GM12878 (cell line): ENCODE measurements at regions not wholly inside any gene's neighbourhood (a gene's known extent, or its start where the extent isn't known, plus 50 kb on each side); places are given as distances from the start of the nearest gene placed in this dataset.
"Not testable (repeated sequence)": the region's sequence is repeated elsewhere in the genome, so short reads cannot be mapped to it uniquely, and the experiment has no call there.

ENCODE experiments used
- ATAC-seq: fragments of 200-7000 bp; cut with Tn5 transposase; 3 replicates; pipeline ENCODE4 v1.9.1; 2020; ENCODE audit warnings: mild to moderate bottlenecking, moderate library complexity
- BruUV-seq: library from RNA; stranded (reverse); fragments of 400-500 nt; replicated peaks from 2 replicates; lab custom pipeline; 2021; lab: Mats Ljungman, UMichigan
- CTCF ChIA-PET: fragments of 300-600 bp; sonication (Branson Sonifier 250); formaldehyde crosslinking; extraction: SDS; loops from one replicate; lab custom pipeline; 2021; ENCODE audit warnings: inconsistent platforms; lab: Yijun Ruan, JAX
- POLR2A ChIA-PET: fragments of 350-600 bp; formaldehyde crosslinking; extraction: SDS; loops from one replicate; lab custom pipeline; 2021; ENCODE audit warnings: inconsistent platforms; lab: Charles Lee
- RAD21 ChIA-PET: fragments of 300-600 bp; sonication (Branson Sonifier 250); formaldehyde crosslinking; loops from one replicate; lab custom pipeline; 2023; ENCODE audit warnings: antibody characterized with exemption; ENCODE audit not compliant: unreplicated experiment; lab: Charles Lee
- SMC1A ChIA-PET: fragments of 300-600 bp; sonication (Branson Sonifier 250); formaldehyde crosslinking; loops from one replicate; lab custom pipeline; 2023; ENCODE audit not compliant: unreplicated experiment, uncharacterized antibody; lab: Charles Lee
- DNase-seq: peaks from one replicate; pipeline ENCODE4 v3.0.0-alpha.2; 2011; ENCODE audit warnings: low read depth, low spot score
- FAIRE-seq: peaks from 3 replicates; lab custom pipeline; 2011; peaks lifted over from hg19 to GRCh38; lab: Jason Lieb, UNC
- H2AFZ ChIP-seq: 2 replicates; pipeline ENCODE4 v1.6.0; 2011; ENCODE audit warnings: low read depth, low read length, control low read depth; ENCODE audit not compliant: control insufficient read depth
- H3K27ac ChIP-seq: 2 replicates; pipeline ENCODE4 v1.5.1; 2011; ENCODE audit warnings: control low read depth; ENCODE audit not compliant: control insufficient read depth, insufficient read depth
- H3K27me3 ChIP-seq, 2 experiments: replicated peaks in 1 of 2; 2 replicates each; pipeline versions ENCODE4 v1.6.0 to v1.6.1; 2011; ENCODE audit warnings: low read length in 1 of 2; ENCODE audit not compliant: control insufficient read depth in 2 of 2, insufficient read depth in 2 of 2
- H3K36me3 ChIP-seq, 2 experiments: 2 replicates each; pipeline ENCODE4 v1.5.1; 2011; ENCODE audit warnings: low read length in 1 of 2; ENCODE audit not compliant: control insufficient read depth in 2 of 2, insufficient read depth in 2 of 2
- H3K4me1 ChIP-seq: 2 replicates; pipeline ENCODE4 v1.6.1; 2011; ENCODE audit warnings: mild to moderate bottlenecking, low read length, moderate library complexity, mixed read lengths; ENCODE audit not compliant: control insufficient read depth, insufficient read depth
- H3K4me2 ChIP-seq: 2 replicates; pipeline ENCODE4 v1.6.0; 2011; ENCODE audit warnings: control low read depth; ENCODE audit not compliant: control insufficient read depth, insufficient read depth
- H3K4me3 ChIP-seq: fragments of 200-600 bp; sonication (generic); 2 replicates; pipeline ENCODE4 v1.5.1; 2016
- H3K79me2 ChIP-seq: 2 replicates; pipeline ENCODE4 v1.6.0; 2011; ENCODE audit warnings: low read length; ENCODE audit not compliant: control insufficient read depth, insufficient read depth
- H3K9ac ChIP-seq: 2 replicates; pipeline ENCODE4 v1.8.0; 2011; ENCODE audit warnings: low read length, control low read depth, mixed read lengths; ENCODE audit not compliant: control insufficient read depth, insufficient read depth
- H3K9me3 ChIP-seq: replicated peaks from 3 replicates; pipeline ENCODE4 v1.5.1; 2011; ENCODE audit warnings: mild to moderate bottlenecking, low read length; ENCODE audit not compliant: control insufficient read depth, insufficient read depth
- H4K20me1 ChIP-seq: 2 replicates; pipeline ENCODE4 v1.6.0; 2011; ENCODE audit not compliant: control insufficient read depth, insufficient read depth
- MYC ChIP-seq: IDR thresholded peaks from 2 replicates; pipeline ENCODE4 v1.6.1; 2011; ENCODE audit warnings: mild to moderate bottlenecking, low read length, moderate library complexity, inconsistent platforms; ENCODE audit not compliant: insufficient read depth, insufficient replicate concordance, insufficient read length, severe bottlenecking
- ZNF24 ChIP-seq: fragments of 450-650 bp; IDR thresholded peaks from 2 replicates; pipeline ENCODE4 v1.6.1; 2017; ENCODE audit warnings: antibody characterized with exemption, mild to moderate bottlenecking
- WGBS: methylation state at CpG from one replicate; pipeline ENCODE4 v1.1.6; 2016; ENCODE audit warnings: low lambda C conversion rate; ENCODE audit not compliant: insufficient replicate concordance, insufficient coverage; ENCODE audit errors: missing lambda C conversion rate; 5-methylcytosine and 5-hydroxymethylcytosine counted together
- in situ Hi-C: fragments of 300-500 bp; cut with MboI; formaldehyde crosslinking; loops from 9 replicates; pipeline ENCODE4 v1.14.3; 2018; ENCODE audit warnings: mixed read lengths
- intact Hi-C: fragments of 100-400 bp; cut with micrococcal nuclease; formaldehyde crosslinking; loops from one replicate; pipeline ENCODE4 v1.14.2; 2022; ENCODE audit not compliant: unreplicated experiment
- TF ChIP-seq, protein P1 (sequence below): fragments of 450-650 bp; IDR thresholded peaks from 2 replicates; pipeline ENCODE4 v1.6.1; 2016; ENCODE audit warnings: mild to moderate bottlenecking

DNA sequence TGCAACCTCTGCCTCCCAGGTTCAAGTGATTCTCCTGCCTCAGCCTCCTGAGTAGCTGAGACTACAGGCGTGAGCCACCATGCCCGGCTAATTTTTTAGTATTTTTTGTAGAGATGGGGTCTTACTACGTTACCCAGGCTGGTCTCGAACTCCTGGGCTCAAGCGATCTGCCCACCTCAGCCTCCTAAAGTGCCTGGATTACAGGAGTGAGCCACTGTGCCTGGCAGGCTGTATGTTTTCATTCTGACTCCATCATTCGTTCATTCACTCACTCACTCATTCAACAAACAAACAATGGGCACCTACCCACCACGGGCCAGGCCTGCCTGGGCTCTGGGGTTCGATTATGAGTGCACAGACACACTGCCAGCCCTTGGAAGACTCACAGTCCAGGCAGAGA, 197.1 kb downstream of the C9orf50 start:
- POLR2A ChIA-PET, in situ Hi-C loops, H4K20me1 ChIP-seq, BruUV-seq, ATAC-seq, FAIRE-seq, SMC1A ChIA-PET, H2AFZ ChIP-seq, CTCF ChIA-PET, H3K4me3 ChIP-seq, H3K4me1 ChIP-seq, H3K9me3 ChIP-seq, H3K27me3 ChIP-seq, H3K9ac ChIP-seq, H3K36me3 ChIP-seq, DNase-seq, RAD21 ChIA-PET, H3K4me2 ChIP-seq, intact Hi-C loops, H3K79me2 ChIP-seq, H3K27ac ChIP-seq: not testable (repeated sequence)
- TF ChIP-seq ZNF24: peak; percentile 76
- whole genome bisulfite sequencing: 26% methylated on average over 8 of the region's 8 CpGs

DNA sequence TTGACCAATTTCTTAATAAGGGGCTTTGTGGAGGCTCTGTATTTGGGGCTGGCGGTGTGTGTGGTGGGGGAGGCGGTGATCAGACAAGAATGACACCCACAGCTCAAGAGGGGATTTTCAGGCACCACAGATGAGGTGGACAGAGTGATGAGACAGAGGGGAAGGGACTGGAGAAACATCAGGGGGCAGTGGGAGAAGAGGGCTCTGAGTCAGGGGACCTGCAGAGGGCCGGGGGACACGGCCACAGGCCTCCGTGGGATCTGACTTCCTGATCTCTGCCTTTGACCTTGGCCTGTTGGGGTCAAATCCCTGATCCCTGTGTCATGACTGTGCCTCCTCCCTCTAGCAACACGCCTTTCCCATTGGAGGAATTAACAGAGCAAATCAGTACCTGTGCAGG, 197.7 kb downstream of the C9orf50 start:
- in situ Hi-C loops: no loop called here
- WGBS: 27% methylated on average over 6 of the region's 6 CpGs
- no peaks in the 10 kb centered on the region for H3K79me2 ChIP-seq
- RAD21 ChIA-PET: interaction anchor here (1.1 to 1.2 kb wide), 2 partner anchors 37 to 73 kb away, joined by 3 read pairs; no protein-coding TSS in a partner anchor
- H3K4me2 ChIP-seq: no peak overlapping the region
- FAIRE-seq (no peak), ATAC-seq (peak; percentile 67), DNase-seq (no peak)
- no peaks in the 10 kb centered on the region for H3K36me3 ChIP-seq
- no TSS peak for BruUV-seq
- no peaks in the 10 kb centered on the region for H4K20me1 ChIP-seq
- TF ChIP-seq MYC: no peak
- TF ChIP-seq, protein P1, sequence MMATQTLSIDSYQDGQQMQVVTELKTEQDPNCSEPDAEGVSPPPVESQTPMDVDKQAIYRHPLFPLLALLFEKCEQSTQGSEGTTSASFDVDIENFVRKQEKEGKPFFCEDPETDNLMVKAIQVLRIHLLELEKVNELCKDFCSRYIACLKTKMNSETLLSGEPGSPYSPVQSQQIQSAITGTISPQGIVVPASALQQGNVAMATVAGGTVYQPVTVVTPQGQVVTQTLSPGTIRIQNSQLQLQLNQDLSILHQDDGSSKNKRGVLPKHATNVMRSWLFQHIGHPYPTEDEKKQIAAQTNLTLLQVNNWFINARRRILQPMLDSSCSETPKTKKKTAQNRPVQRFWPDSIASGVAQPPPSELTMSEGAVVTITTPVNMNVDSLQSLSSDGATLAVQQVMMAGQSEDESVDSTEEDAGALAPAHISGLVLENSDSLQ: peak; percentile 23; the same call in 1 of the 2 replicates
- POLR2A ChIA-PET: no interaction called here
- no peak overlapping the region for H3K27ac ChIP-seq
- no peak overlapping the region for H3K4me3 ChIP-seq
- H3K9ac ChIP-seq: no peak overlapping the region
- no peaks in the 10 kb centered on the region for H3K4me1 ChIP-seq
- H3K9me3 ChIP-seq: no peaks in the 10 kb centered on the region; the same call in 2 of the 3 replicates
- no peaks in the 10 kb centered on the region for H3K27me3 ChIP-seq
- SMC1A ChIA-PET: interaction anchor here (0.9 to 1.1 kb wide), 2 partner anchors 36 to 40 kb away, joined by 3 read pairs; no protein-coding TSS in a partner anchor
- no peak overlapping the region for H2AFZ ChIP-seq
- intact Hi-C loops: no loop called here
- CTCF ChIA-PET: no interaction called here
